Heart right ventricle (tissue), 16 donors: ENCODE measurements at regions not wholly inside any gene's neighbourhood (a gene's known extent, or its start where the extent isn't known, plus 50 kb on each side); places are given as distances from the start of the nearest gene placed in this dataset.

Experiments used
- ATAC-seq, 8 donors: fragments of 200-7000 bp; cut with Tn5 transposase; one replicate each; pipeline ENCODE4 v1.9.1; 2020; ENCODE audit warnings: mild to moderate bottlenecking in 8 of 8, moderate library complexity in 8 of 8, moderate number of reproducible peaks in 1 of 8
- DNase-seq, 2 donors: peaks; one replicate each; pipeline ENCODE4 v3.0.0-alpha.2; 2020
- H3K27ac ChIP-seq, 10 donors: fragments of 200-600 bp; sonication (generic) in 2 of 10; one replicate each; pipeline versions ENCODE4 v1.5.0 to v1.8.0; 2020 to 2022; ENCODE audit warnings: mild to moderate bottlenecking in 3 of 10
- H3K27me3 ChIP-seq, 7 donors: fragments of 200-600 bp; one replicate each; pipeline ENCODE4 v1.8.0; 2021 to 2022; ENCODE audit warnings: mild to moderate bottlenecking in 2 of 7
- H3K36me3 ChIP-seq, 9 donors: fragments of 200-600 bp; sonication (generic) in 1 of 9; one replicate each; pipeline versions ENCODE4 v1.5.0 to v1.8.0; 2020 to 2022; ENCODE audit warnings: mild to moderate bottlenecking in 2 of 9
- H3K4me1 ChIP-seq, 9 donors: fragments of 200-600 bp; sonication (generic) in 1 of 9; one replicate each; pipeline versions ENCODE4 v1.5.0 to v1.8.0; 2020 to 2022; ENCODE audit warnings: mild to moderate bottlenecking in 4 of 9
- H3K4me3 ChIP-seq, 10 donors: fragments of 200-600 bp; sonication (generic) in 2 of 10; one replicate each; pipeline versions ENCODE4 v1.5.0 to v1.8.0; 2020 to 2022; ENCODE audit warnings: mild to moderate bottlenecking in 7 of 10, moderate library complexity in 2 of 10
- H3K9me3 ChIP-seq, 11 donors: fragments of 200-600 bp in 10 of 11; sonication (generic) in 2 of 11; one replicate each; pipeline versions ENCODE4 v1.5.0 to v1.8.0; 2013 to 2022; ENCODE audit warnings: mild to moderate bottlenecking in 2 of 11, control low read depth in 1 of 11, moderate library complexity in 1 of 11
- WGBS, 2 donors: extraction: QIAGEN DNeasy Blood & Tissue Kit; methylation state at CpG; one replicate each; pipeline ENCODE4 v1.1.7; 2013; ENCODE audit warnings: inconsistent platforms in 1 of 2; 5-methylcytosine and 5-hydroxymethylcytosine counted together
- intact Hi-C, 10 donors: fragments of 100-400 bp; cut with DNase I; formaldehyde crosslinking; loops; one replicate each; pipeline versions ENCODE4 v1.11.1 to v1.14.2; 2022
- TF ChIP-seq, protein P1 (sequence below), 9 donors: fragments of 200-600 bp; sonication (generic) in 2 of 9; IDR thresholded peaks; one replicate each; pipeline versions ENCODE4 v1.5.0 to v1.8.0; 2021 to 2022; ENCODE audit warnings: antibody characterized with exemption in 9 of 9, mild to moderate bottlenecking in 5 of 9, moderate library complexity in 1 of 9
- donor health status: Arrhythmogenic right ventricular cardiomyopathy.
- donor health status: ischemic (EF 13 %, LVEDD 7.1; RV severe dilation, severe dysfunction).
- donor health status: healthy with polysubstance abuse.
- donor health status: DM: no; HTN: yes; CAD: no.
- donor health status: DM: no; HTN: no; CAD: no.
- donor health status: ischemic (EF 25% LVEDD 6.9; RV normal size, moderate dysfunction).
- donor health status: ischemic (EF 25% LVEDD 5.7; RV mildly dilated, moderate dysfunction).
- donor health status: healthy.
- donor health status: DM: yes; HTN: yes; CAD: no.
- donor health status: Ischemic cardiomyopathy.
- donor health status: ischemic (EF 35%, LVEDD 5.7; RV mildly dilated, moderate dysfunction).
- donor health status: nonischemic (EF 11% LVEDD 7.7; RV severe dilation, severe dysfunction).
- donor health status: DM: yes; HTN: yes; CAD: no.
- donor health status: PGD.
- donor health status: ischemic (EF 29% LVEDD 5.4; RV normal size, mild dysfunction).
- donor health status: nonischemic (EF 23%, LVEDD 6.1; RV moderate dilation, normal function).

DNA sequence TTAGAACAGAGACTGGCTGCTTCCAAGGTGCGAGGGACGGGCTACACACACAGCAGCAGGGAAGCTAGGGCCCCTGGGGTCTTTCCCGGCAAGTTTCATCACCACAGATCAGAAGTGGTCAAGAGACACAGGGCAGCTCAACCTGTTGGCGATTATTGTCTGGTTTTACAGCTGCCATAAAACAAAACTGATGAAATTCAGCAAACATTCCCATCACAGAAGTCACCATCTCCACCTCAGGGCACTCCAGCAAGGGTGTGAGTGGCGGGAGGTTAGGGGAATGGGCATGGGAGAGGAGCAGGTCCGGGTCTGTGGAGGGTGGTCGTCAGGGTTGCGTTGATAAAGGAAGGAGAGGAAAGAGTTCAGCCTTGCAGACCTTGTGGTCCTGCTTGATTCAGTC, 91.0 kb downstream of the PXDC1 start:
- Histone ChIP-seq H3K9me3 (no peaks in the 10 kb centered on the region), H3K27me3 (peaks cover 0 to 1% (median 0%) of the 10 kb centered on the region in 7 donors), H3K36me3 (no peaks in the 10 kb centered on the region), H3K27ac (no peak overlapping the region), H3K4me1 (no peaks in the 10 kb centered on the region), H3K4me3 (no peak overlapping the region)
- TF ChIP-seq, protein P1, sequence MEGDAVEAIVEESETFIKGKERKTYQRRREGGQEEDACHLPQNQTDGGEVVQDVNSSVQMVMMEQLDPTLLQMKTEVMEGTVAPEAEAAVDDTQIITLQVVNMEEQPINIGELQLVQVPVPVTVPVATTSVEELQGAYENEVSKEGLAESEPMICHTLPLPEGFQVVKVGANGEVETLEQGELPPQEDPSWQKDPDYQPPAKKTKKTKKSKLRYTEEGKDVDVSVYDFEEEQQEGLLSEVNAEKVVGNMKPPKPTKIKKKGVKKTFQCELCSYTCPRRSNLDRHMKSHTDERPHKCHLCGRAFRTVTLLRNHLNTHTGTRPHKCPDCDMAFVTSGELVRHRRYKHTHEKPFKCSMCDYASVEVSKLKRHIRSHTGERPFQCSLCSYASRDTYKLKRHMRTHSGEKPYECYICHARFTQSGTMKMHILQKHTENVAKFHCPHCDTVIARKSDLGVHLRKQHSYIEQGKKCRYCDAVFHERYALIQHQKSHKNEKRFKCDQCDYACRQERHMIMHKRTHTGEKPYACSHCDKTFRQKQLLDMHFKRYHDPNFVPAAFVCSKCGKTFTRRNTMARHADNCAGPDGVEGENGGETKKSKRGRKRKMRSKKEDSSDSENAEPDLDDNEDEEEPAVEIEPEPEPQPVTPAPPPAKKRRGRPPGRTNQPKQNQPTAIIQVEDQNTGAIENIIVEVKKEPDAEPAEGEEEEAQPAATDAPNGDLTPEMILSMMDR (IDR thresholded peaks at IDR 0.05), result no peak
- DNase-seq (no peak), ATAC-seq (no peak)
- intact Hi-C loops, result no loop called here
- 82 to 91% methylated on average over 8 of the region's 8 CpGs for WGBS, 2 donors

DNA sequence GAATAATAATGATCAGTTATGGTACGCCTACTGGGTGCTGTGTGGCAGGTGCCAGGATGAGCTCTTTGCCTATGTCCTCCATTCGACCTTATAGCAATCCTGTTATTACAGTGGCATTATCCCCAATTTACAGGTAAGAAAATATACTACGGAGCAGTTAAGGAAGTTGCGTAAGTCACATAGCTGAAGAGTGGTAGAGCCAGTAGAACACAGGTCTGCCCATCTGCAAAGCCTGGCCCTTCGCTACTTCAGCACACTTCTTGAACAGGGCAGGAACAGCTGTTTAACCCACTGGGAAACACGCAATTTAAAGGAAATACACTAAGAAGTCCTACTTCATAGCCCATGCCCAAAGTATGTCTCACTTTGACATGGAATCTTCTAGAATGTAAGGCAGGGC, 91.8 kb downstream of the PXDC1 start:
- no peak for DNase-seq
- no peak for ATAC-seq
- H3K4me1 ChIP-seq, result no peaks in the 10 kb centered on the region
- H3K36me3 ChIP-seq, result no peaks in the 10 kb centered on the region
- H3K4me3 ChIP-seq, result no peak overlapping the region
- H3K9me3 ChIP-seq, result no peaks in the 10 kb centered on the region
- H3K27me3 ChIP-seq, result no peaks in the 10 kb centered on the region
- intact Hi-C loops, result no loop called here
- TF ChIP-seq, protein P1 (IDR thresholded peaks at IDR 0.05), result no peak
- WGBS, 2 donors, result 86 to 95% methylated on average over 6 of the region's 6 CpGs
- H3K27ac ChIP-seq, result no peak overlapping the region

DNA sequence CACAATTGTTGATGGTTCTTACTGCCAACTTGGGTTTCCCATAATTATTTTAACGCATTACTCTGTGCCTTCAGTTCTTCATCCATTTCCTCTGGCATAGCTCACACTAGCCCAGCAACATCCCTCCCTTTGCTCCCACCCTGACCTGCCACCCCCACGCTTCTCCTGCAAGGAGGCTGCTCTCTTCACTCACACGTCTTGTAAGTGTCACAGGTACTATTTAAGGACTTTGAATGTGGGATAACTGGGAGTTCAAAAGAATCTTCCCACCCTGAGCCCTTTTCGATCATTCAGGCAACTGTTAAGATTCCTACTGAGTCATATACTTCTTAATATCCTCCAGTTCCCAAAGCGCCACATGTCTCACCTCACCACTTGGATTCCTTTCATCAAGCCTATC, 95.4 kb downstream of the PXDC1 start:
- intact Hi-C loops, result no loop called here
- Histone ChIP-seq H3K27ac (no peak overlapping the region), H3K9me3 (no peaks in the 10 kb centered on the region), H3K4me3 (no peak overlapping the region), H3K4me1 (no peaks in the 10 kb centered on the region), H3K36me3 (no peaks in the 10 kb centered on the region), H3K27me3 (peaks cover 0 to 4% (median 0%) of the 10 kb centered on the region in 7 donors)
- DNase-seq (no peak), ATAC-seq (no peak)
- 81 to 83% methylated on average over 5 of the region's 5 CpGs for WGBS, 2 donors
- TF ChIP-seq, protein P1 (IDR thresholded peaks at IDR 0.05), result no peak

DNA sequence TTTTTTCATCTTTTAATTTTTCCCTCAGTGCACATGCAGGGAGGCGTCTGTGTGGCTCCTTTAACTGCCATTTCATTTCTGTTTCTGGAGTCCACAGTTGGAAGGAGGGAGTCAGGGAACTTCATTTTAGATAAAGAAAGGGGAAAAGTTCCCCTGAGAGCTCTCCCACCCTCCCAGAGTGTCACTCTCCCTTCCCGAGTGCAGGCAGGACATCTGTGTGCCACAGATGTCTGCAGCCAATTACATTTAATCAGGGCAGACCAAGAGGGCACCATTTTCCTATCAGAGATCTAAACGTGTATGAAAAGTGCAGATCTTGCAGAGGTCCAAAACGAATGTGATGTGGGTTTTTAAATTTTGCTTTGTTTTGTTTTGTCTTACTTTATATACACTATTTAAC, 96.6 kb downstream of the PXDC1 start:
- 42 to 43% methylated on average over 4 of the region's 4 CpGs for WGBS, 2 donors

More for the DNA sequence above, 96.6 kb downstream of the PXDC1 start:
- Histone ChIP-seq H3K4me1 (no peaks in the 10 kb centered on the region), H3K27ac (no peak overlapping the region), H3K9me3 (no peaks in the 10 kb centered on the region), H3K36me3 (no peaks in the 10 kb centered on the region), H3K27me3 (peaks cover 0 to 4% (median 0%) of the 10 kb centered on the region in 7 donors), H3K4me3 (no peak overlapping the region)
- ATAC-seq (no peak), DNase-seq (no peak)
- TF ChIP-seq, protein P1 (IDR thresholded peaks at IDR 0.05), result no peak
- intact Hi-C loops, result no loop called here
